ENCODE measurements at regions not wholly inside any gene's neighbourhood (a gene's known extent, or its start where the extent isn't known, plus 50 kb on each side); places are given as distances from the start of the nearest gene placed in this dataset.

DNA sequence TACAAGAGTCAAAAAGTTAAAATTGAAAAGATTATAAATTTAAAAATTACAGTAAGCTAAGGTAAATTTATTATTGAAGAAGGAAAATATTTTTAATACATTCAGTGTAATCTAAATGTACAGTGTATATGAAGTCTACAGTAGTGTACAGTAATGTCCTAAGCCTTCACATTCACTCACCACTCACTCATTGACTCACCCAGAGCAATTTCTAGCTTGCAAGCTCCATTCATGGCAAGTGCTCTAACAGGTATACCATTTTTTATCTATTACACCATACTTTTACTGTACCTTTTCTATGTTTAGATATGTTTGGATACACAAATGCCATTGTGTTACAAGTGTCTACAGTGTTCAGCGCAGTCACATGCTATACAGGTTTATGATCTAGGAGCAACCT is 389.7 kb downstream of the RASEF start:
- no peak for DNase-seq
- in situ Hi-C loops (cut with HindIII; ENCODE audit: low pct_ligation_motif_present, low pct_unique_long_range_greater_than_20kb, low sequenced_read_pairs) = no loop called here

- in situ Hi-C loops (cut with HindIII; ENCODE audit: low pct_ligation_motif_present, low pct_unique_long_range_greater_than_20kb, low sequenced_read_pairs) = no loop called here
These were observed 389.0 kb downstream of the RASEF start for GRCh38 chr9:82673919-82674318.

DNA sequence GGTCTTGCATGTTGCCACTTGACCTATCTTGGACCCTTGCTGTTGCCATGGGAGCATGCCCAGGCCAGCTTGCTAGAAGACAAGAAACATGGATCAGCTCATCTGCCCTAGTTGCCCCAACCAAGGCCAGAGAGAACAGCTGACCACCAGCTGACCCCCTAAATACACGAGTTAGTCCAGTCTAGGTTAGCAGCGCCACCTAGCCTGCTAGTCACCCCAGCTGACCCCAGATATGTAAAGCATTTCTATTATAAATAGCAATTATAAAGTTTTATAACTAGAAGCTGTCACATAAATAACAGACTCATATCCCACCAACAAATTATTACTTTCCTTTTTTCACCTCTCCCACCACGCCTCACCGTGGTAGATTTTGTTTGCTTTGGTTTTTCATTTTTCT is 387.8 kb downstream of the RASEF start:
- in situ Hi-C loops (cut with HindIII; ENCODE audit: low pct_ligation_motif_present, low pct_unique_long_range_greater_than_20kb, low sequenced_read_pairs) = no loop called here
- DNase-seq = no peak

More at GRCh38 chr9:82673919-82674318, 389.0 kb downstream of the RASEF start:
- DNase-seq = no peak

DNA sequence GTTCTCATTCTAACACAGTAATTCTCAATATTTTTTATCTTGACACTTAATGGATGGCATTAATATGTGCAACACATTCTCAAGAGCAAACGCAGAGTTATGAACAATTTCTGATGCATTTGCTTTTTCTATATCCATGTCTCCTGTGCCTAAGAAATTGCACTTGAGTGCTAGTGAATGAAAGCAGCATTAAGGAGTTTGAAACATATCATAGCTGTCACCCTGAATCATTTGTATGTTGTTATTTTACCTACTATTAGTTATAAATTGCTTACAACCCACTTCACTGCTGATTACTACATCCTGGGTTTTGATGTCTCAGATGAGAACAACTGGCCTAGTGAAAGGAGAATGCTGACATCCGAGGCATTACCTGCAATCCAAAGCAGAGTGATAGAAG is 387.3 kb downstream of the RASEF start:
- in situ Hi-C loops (cut with HindIII; ENCODE audit: low pct_ligation_motif_present, low pct_unique_long_range_greater_than_20kb, low sequenced_read_pairs) = no loop called here

DNA sequence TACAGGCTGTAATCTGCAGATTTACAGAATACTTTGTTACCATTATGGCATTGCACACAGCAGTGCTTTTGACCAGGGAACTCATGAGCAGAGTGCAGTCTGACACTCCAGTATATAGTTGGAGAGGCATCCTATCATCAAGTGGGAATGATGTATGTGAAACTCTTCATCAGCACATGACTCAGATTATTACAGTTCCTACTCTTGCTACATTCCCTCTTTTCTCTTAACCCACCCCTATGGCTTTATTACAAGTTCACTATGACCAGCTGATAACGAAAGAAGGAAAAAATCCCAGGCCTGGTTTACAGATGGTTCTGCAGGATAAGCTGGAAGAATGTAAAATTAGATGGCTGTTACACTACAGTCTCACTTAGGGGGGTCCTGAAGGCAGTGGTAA is 385.9 kb downstream of the RASEF start:
- in situ Hi-C loops (cut with HindIII; ENCODE audit: low pct_ligation_motif_present, low pct_unique_long_range_greater_than_20kb, low sequenced_read_pairs) = no loop called here

More for the DNA sequence above, 387.3 kb downstream of the RASEF start:
- no peak for DNase-seq

DNA sequence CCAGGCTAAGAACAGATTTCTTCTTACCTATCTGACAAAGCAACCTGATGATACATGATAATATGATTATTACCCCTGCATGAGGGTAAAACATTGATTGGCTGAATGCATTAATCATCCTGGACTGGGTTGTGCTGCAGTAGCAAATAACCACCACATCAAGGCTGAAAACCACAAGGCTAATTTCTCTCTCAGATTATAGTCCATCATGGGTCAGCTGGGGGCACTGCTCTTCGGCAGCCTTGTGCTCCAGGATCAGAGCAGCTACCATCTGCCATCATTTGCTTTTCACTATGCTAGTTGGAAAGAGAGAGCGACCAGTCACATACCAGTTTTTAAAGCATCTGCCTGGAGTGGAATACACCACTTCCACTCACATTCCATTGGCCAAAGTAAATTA is 383.5 kb downstream of the RASEF start:
- in situ Hi-C loops (cut with HindIII; ENCODE audit: low pct_ligation_motif_present, low pct_unique_long_range_greater_than_20kb, low sequenced_read_pairs) = no loop called here
- DNase-seq = no peak

More for the DNA sequence above, 385.9 kb downstream of the RASEF start:
- no peak for DNase-seq

- DNase-seq = no peak
- in situ Hi-C loops (cut with HindIII; ENCODE audit: low pct_ligation_motif_present, low pct_unique_long_range_greater_than_20kb, low sequenced_read_pairs) = no loop called here
These were observed 382.6 kb downstream of the RASEF start for GRCh38 chr9:82680179-82680935.

- in situ Hi-C loops (cut with HindIII; ENCODE audit: low pct_ligation_motif_present, low pct_unique_long_range_greater_than_20kb, low sequenced_read_pairs) = no loop called here
- DNase-seq = no peak
These were observed 381.1 kb downstream of the RASEF start for GRCh38 chr9:82681809-82682208.

DNA sequence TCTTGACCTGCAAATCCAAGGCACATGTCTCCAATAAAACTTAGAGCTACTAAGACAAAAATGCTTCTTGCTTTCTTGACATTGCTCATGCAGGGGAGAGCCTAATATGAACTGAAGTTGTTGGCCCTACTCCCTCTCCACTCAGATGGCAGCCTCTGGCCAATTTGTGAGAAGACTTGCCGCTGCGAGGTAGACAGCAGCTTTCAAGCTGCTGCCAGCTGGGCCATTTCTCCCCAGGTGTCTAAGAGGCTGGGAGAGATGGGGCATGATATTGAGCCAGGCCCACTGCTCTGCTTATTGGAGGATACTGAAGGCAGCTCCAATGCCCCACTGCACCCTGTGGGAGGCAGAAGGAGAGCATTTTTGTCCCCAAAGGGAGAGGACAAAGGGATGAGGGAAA is 380.5 kb downstream of the RASEF start:
- no peak for DNase-seq
- in situ Hi-C loops (cut with HindIII; ENCODE audit: low pct_ligation_motif_present, low pct_unique_long_range_greater_than_20kb, low sequenced_read_pairs) = no loop called here

DNA sequence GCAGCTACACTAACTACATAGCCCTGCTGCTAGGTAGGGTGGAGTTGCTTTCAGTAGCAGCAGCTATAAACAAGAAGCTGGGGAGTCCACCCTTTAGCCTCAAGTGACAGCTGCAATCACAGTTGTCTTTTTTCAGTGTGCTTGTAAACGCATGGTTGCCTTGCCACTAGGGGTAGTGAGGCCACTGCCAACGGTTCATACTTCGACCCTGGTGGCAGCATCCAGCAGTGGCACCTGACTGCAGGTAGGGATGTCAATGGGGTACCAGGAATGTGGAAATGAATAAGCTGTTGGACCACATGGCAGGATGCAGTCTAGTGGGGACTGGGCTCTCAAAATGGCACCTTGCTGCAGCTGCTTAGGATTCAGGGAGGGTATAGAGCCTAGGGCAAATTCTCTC is 367.2 kb downstream of the RASEF start:
- no peak for DNase-seq

DNA sequence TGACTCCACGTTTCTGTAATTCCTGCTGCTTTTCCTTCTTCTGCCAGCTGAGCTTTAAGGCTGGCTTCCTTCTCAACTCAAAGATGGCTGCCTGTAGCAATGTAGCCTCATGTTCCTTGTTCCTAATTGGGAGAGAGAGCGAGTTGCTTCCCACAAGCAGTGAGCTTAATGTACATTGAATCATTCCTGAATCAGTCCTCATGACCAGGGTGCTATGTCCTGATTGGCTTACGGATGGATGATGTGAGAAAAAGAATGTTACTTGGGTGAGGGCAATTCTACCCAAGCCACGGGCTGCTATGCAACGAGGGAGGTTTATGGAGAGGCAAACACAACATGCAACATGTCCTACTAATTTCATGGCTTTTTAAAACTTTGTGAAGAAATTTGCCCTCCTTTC is 356.2 kb downstream of the RASEF start:
- in situ Hi-C loops (cut with HindIII; ENCODE audit: low pct_ligation_motif_present, low pct_unique_long_range_greater_than_20kb, low sequenced_read_pairs) = no loop called here
- DNase-seq = no peak

More for the DNA sequence above, 367.2 kb downstream of the RASEF start:
- in situ Hi-C loops (cut with HindIII; ENCODE audit: low pct_ligation_motif_present, low pct_unique_long_range_greater_than_20kb, low sequenced_read_pairs) = no loop called here

DNA sequence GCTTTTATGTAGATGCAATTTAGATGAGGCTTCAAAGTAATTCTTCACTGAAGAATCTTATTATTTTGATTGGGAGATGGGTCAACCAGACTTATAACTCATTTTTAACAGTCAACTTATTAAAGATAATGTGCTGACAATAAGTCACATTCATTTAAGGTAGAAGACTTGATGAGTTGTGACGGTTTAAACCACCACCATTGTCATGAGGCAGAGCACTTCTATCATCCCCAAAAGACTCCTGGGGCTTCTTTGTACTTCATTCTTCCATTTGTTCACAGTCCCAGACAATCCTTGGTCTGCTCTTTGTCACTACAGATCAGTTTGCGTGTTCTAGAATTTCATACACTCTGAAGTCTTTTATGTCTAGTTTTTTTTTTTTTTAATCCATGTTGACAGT is 346.1 kb downstream of the RASEF start:
- in situ Hi-C loops (cut with HindIII; ENCODE audit: low pct_ligation_motif_present, low pct_unique_long_range_greater_than_20kb, low sequenced_read_pairs) = no loop called here
- no peak for DNase-seq

DNA sequence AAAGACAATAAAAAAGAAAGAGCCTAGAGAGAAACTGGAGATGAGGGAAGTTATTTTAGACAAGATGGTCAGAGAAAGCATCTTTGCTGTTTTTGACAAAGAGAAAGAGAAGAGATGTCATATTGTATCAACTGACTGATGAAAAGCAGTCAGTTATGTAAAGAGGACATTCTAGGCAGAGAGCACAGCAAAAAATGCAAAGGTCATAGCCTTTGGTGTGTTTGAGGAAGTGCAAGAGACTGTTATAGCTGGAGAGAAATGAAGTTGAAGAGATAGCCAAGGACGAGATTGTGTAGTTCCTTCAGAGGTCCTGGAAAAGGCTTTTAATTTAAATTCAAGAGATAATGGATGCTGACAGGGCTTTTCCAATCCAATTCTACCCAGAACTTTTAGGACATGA is 342.4 kb downstream of the RASEF start:
- DNase-seq = no peak
- in situ Hi-C loops (cut with HindIII; ENCODE audit: low pct_ligation_motif_present, low pct_unique_long_range_greater_than_20kb, low sequenced_read_pairs) = no loop called here

GRCh38 chr9:82721593-82721992 is 341.3 kb downstream of the RASEF start:
- no peak for DNase-seq
- in situ Hi-C loops (cut with HindIII; ENCODE audit: low pct_ligation_motif_present, low pct_unique_long_range_greater_than_20kb, low sequenced_read_pairs) = no loop called here

- in situ Hi-C loops (cut with HindIII; ENCODE audit: low pct_ligation_motif_present, low pct_unique_long_range_greater_than_20kb, low sequenced_read_pairs) = no loop called here
- no peak for DNase-seq
These were observed 340.9 kb downstream of the RASEF start for GRCh38 chr9:82722051-82722450.

DNA sequence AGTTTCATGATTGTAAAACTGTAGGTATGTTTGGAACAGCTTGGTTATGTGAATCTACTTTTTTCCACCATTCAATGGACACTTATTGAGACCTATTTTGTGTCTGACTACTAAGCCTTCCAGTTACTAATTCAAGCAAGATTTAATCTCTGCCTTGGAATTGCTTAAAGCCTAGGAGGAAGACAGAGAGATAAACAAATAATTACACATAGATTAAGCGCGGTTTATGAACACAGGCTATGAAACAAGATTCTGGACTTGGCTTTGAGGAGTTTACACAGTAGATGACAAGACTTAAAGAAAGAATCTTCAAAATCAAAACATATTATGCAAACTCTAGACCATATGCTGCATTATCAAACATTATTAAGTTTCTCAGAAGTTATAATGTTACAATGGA is 340.4 kb downstream of the RASEF start:
- in situ Hi-C loops (cut with HindIII; ENCODE audit: low pct_ligation_motif_present, low pct_unique_long_range_greater_than_20kb, low sequenced_read_pairs) = no loop called here
- no peak for DNase-seq

DNA sequence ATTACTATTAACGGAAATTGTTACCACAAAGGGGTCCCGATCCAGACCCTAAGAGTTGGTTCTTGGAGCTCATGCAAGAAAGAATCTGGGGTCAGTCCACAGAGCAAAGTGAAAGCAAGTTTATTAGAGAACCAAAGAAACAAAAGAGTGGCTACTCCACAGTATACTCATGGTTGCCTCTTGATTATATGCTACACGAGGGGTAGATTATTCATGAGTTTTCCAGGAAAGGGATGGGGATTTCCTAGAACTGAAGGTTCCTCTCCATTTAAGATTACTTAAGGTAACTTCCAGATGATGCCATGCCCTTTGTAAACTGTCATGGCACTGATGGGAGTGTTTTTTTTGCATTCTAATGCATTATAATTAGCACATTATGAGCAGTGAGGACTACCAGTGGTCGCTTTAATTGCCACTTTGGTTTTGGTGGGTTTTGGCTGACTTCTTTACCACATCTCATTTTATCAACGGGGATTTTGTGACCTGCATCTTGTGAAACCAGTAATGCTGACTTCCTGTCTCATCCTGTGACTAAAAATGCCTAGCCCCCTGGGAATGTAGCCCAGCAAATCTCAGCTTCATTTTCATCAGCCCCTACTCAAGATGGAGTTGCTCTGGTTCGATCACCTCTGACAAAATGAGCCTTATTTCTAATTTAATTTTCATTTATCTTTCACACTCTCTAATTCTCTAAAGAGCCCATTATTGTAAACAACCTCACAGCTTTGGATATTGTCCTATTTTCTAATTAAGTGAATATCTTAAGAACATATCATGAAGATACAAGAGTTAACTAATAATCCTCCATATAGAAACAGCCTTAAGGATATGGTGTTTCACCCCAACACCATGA is 336.3 kb downstream of the RASEF start:
- in situ Hi-C loops (cut with HindIII; ENCODE audit: low pct_ligation_motif_present, low pct_unique_long_range_greater_than_20kb, low sequenced_read_pairs) = no loop called here
- DNase-seq = no peak

DNA sequence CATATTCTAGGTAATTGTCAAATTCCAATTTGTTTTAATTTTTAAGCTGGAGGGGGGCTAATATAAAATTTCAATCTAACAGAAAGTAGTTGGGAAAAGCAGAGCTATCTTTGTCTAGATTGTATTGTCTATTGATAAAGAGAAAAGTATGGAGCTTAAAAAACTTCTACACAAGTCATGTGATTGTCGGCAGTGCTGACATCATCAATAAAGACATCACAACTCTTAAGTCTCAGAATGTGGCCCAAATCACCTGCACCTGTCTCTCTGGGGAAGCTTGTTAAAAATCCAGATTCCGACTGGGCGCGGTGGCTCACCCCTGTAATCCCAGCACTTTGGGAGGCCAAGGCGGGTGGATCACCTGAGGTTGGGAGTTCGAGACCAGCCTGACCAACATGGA is 333.8 kb downstream of the RASEF start:
- in situ Hi-C loops (cut with HindIII; ENCODE audit: low pct_ligation_motif_present, low pct_unique_long_range_greater_than_20kb, low sequenced_read_pairs) = no loop called here
- no peak for DNase-seq

DNA sequence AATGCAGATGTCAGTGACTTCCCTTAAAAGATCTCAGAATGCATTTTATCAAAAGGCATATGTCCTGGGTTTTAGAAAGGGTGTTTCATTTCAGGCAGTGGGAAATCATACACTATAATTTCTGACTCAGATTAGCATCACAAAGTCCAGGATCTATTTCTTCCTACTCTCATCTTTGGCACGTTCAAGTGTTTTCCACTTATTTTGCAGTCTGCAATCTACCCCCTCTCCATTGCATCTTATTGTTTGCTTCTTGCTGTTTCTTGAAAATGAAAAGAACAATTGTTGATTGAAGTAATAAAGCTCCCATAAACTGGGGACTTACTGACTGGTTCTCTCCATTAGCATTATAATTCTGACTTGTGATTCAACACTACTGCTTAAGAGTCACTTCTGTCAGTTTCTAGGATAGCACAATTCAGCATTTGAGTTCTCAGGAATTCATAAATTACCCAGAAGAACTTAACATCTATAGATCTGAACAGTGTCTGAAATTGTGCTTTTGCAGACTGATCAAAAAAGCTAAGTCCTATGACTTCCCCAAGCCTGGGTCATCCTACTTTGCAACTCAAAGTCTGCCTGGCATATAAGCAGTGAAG is 332.9 kb downstream of the RASEF start:
- in situ Hi-C loops (cut with HindIII; ENCODE audit: low pct_ligation_motif_present, low pct_unique_long_range_greater_than_20kb, low sequenced_read_pairs) = no loop called here
- no peak for DNase-seq

All from ACHN (cell line).